SH-SY5Y (cell line): ENCODE measurements at regions not wholly inside any gene's neighbourhood (a gene's known extent, or its start where the extent isn't known, plus 50 kb on each side); places are given as distances from the start of the nearest gene placed in this dataset.

ENCODE experiments used
- GATA2 ChIP-seq: IDR thresholded peaks from 2 replicates; pipeline ENCODE4 v1.6.1; 2011; ENCODE audit warnings: mild to moderate bottlenecking, low read depth, low read length
- GATA3 ChIP-seq: IDR thresholded peaks from 2 replicates; pipeline ENCODE4 v1.6.1; 2011; ENCODE audit warnings: low read depth, mild to moderate bottlenecking, low read length, moderate library complexity

DNA sequence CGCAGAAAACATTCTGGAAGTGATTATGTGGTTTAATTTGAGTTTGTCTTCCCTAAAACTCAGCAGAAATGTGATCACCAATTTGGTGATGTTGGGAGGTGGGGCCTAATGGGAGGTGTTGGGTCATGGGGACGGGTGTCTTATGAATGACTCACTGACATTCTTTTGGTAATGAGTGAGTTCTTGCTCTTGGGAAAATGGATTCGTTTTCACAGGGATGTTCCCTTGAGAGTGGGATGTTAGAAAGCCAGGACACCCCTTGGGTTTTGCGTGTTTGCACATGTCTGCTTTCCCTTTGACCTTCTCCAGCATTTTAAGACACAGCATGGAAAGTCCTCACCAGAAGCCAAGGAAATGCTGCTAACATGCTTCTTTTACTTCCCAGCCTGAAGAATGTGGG is 321.5 kb upstream of the NT5C1B start:
- no peak for TF ChIP-seq GATA2
- TF ChIP-seq GATA3: no peak

DNA sequence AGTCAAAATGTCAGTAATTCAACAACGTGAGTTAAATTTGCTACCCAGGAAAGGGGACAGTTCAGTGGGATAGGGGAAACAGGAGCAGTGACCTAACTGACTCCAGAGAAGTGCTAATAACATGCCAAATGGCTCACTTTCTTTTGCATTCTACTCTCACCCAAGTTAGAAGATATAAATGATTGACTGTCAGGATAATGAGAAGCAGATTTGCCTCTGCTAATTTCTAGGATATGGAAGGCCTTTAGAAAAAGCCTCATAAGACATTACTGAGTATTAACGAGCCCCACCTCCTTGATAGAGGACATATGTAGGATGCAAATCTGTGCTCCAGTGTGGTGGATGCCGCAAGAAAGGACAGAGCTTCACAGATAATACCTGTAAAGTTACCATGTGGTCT is 318.6 kb upstream of the NT5C1B start:
- TF ChIP-seq GATA3 (no peak), GATA2 (no peak)

- TF ChIP-seq GATA2: no peak
Observed at GRCh38 chr2:18907508-18907907, 318.1 kb upstream of the NT5C1B start.

- no peak for TF ChIP-seq GATA3
- no peak for TF ChIP-seq GATA2
Observed at GRCh38 chr2:18903750-18904149, 314.4 kb upstream of the NT5C1B start.

DNA sequence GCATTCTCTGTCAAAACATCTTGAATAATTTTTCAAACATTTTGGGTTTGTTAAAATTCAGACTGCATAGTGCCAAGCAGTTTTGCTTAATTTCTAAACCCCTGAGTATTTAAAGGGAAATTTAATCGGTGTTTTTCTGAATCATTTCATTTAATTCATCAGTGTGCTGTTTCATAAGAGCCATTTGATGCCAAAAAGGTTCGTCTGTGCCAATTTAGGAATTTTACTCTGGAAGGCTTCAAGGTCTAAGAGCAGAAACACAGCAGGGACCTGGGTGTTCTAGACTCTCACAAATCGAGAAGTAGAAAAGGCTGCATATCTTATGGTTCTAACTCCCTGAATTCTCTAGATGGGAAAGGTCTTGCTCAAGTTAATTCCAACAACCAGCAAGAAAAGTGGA is 311.9 kb upstream of the NT5C1B start:
- no peak for TF ChIP-seq GATA3
- no peak for TF ChIP-seq GATA2

GRCh38 chr2:18900691-18901141 is 311.3 kb upstream of the NT5C1B start:
- TF ChIP-seq GATA3 (no peak), GATA2 (no peak)

DNA sequence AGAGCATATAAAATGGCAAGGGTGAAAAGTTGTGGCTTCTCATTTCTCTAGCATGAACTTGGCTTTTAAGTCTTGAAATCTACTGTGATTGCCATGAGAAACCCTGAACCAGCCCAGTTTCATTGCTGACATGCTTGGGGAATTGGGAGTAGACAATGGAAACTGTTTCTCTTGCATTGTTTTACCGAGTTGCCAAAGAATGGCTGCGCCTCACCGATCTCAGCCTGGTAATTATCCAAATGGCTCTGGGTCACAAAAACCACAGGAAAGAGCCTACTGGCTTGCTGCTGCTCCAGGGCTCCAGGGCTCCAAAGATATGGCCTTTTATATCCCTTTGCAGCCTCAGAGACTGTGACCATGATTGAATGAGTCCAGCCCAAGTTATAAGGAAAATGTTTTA is 310.4 kb upstream of the NT5C1B start:
- TF ChIP-seq GATA2 (no peak), GATA3 (no peak)

DNA sequence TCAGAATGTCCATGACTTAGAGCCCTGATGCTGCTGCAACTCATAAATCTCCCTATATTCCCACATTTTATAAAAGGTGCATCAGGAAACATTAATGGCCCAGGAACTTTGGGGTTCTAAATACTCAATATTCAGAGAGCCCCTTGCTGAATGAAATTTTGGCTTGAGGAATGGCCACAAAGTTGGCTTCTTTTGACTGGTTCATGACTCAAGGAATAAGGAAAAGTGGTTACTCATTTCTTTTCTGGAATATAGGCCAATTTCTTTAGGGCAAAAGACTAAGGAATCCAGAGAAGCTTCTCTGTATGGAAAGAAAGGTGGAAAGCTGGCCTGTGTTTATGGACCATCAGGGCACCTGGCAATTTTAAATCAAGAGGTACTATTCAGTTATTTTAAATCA is 308.9 kb upstream of the NT5C1B start:
- TF ChIP-seq GATA3: no peak
- TF ChIP-seq GATA2: no peak

- no peak for TF ChIP-seq GATA2
- TF ChIP-seq GATA3: no peak
Observed at GRCh38 chr2:18896125-18896764, 306.9 kb upstream of the NT5C1B start.

DNA sequence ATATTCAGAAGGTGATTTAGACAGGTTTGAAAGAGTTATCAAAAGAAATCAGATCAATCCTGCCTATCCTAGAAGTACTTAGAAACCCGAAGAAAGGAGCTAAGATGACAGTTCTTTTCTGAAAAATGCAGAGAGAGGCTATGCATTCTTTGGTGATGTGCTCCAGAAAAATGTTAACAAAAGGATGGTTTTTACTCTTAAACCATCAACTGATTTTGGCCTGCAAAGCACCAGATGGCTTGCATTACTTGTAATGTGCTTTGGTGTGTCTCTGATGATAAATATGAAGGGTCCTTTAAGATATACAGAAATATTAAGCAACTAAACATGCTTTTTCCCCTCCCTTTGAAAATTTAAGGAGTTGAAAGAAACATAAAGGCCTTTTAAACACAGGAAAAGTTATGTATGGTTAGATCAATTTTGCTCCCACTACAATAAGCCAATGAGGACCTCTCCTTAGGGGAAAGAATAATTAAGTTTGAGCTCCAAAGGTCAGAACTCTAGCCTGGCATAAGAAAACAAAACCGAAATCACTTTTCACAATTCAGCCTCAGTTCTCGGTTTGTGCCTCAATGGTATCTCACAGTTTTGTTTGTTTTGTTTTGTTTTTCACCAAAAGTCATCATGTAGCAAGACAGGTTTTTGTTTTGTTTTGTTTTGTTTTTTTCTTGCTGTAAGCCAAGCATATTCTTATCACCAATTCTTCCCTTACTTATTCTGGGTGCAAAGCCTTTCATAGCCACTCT is 302.4 kb upstream of the NT5C1B start:
- TF ChIP-seq GATA3 (no peak), GATA2 (no peak)

GRCh38 chr2:18889565-18890332 is 300.4 kb upstream of the NT5C1B start:
- TF ChIP-seq GATA3 (no peak), GATA2 (no peak)

GRCh38 chr2:18885457-18885856 is 296.1 kb upstream of the NT5C1B start:
- TF ChIP-seq GATA3 (no peak), GATA2 (no peak)

GRCh38 chr2:18883616-18884456 is 294.5 kb upstream of the NT5C1B start:
- no peak for TF ChIP-seq GATA2
- TF ChIP-seq GATA3: no peak

- no peak for TF ChIP-seq GATA2
- TF ChIP-seq GATA3: no peak
Observed at GRCh38 chr2:18871430-18871829, 282.1 kb upstream of the NT5C1B start.
